ENCODE measurements at regions not wholly inside any gene's neighbourhood (a gene's known extent, or its start where the extent isn't known, plus 50 kb on each side); places are given as distances from the start of the nearest gene placed in this dataset.
A peak's percentile ranks its signal among the peaks of the same experiment; 100 is the strongest.

DNA sequence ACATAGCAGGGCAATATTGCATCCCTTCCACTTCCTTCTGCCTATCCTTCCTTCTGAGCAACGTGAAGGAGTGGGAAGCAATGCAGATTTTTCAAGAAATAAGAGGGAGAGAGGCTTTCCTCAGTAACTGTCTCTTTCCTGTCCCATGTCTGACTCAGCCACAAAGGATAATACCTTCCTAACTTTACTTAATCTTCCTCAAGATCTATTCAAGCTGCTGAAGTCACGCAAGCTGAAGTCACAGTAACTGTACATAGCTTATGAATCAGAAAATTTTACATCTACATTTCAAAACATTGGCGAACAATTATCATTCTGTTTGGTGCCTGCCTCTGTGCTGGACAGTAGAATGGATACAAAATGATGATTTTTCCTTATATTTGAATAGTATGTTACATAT, 86.4 kb upstream of the POU3F2 start:
- CTCF ChIA-PET: interaction anchor here (0.7 kb wide), 1 partner anchor 12 kb away, joined by 3 read pairs; no protein-coding TSS in a partner anchor

DNA sequence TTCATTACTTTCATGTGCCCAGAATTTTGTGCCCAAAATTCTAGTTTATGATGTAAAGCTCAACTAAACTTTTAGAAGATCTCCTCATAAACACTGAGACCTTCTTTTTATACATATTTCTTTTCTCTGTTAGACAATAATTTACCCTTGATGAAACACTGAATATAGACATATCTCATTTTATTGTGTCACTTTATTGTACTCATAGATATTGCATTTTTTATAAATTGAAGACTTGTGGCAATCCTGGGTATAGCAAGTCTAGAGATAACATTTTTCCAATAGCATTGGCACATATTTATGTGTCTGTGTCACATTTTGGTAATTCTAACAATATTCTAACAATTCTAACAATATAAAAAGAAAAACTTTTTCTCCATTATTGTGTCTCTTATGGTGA, 74.9 kb upstream of the POU3F2 start:
- DNase-seq (ENCODE audit: low read depth): no peak
- ChIA-PET CTCF (no interaction called here), POLR2A (no interaction called here)
- TF ChIP-seq, protein P1, sequence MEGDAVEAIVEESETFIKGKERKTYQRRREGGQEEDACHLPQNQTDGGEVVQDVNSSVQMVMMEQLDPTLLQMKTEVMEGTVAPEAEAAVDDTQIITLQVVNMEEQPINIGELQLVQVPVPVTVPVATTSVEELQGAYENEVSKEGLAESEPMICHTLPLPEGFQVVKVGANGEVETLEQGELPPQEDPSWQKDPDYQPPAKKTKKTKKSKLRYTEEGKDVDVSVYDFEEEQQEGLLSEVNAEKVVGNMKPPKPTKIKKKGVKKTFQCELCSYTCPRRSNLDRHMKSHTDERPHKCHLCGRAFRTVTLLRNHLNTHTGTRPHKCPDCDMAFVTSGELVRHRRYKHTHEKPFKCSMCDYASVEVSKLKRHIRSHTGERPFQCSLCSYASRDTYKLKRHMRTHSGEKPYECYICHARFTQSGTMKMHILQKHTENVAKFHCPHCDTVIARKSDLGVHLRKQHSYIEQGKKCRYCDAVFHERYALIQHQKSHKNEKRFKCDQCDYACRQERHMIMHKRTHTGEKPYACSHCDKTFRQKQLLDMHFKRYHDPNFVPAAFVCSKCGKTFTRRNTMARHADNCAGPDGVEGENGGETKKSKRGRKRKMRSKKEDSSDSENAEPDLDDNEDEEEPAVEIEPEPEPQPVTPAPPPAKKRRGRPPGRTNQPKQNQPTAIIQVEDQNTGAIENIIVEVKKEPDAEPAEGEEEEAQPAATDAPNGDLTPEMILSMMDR (IDR thresholded peaks at IDR 0.05; ENCODE audit: insufficient read depth, low read depth, low read length): no peak
- H3K27me3 ChIP-seq (ENCODE audit: control insufficient read depth, insufficient read depth, low read length): no peaks in the 10 kb centered on the region
- H3K4me3 ChIP-seq (ENCODE audit: low read depth, low read length): no peak overlapping the region
- no peaks in the 10 kb centered on the region for H3K36me3 ChIP-seq (ENCODE audit: control insufficient read depth, insufficient read depth, low read length)

More for the DNA sequence above, 86.4 kb upstream of the POU3F2 start:
- DNase-seq (ENCODE audit: low read depth): no peak
- TF ChIP-seq, protein P1 (IDR thresholded peaks at IDR 0.05; ENCODE audit: insufficient read depth, low read depth, low read length): no peak
- POLR2A ChIA-PET: no interaction called here
- no peak overlapping the region for H3K4me3 ChIP-seq (ENCODE audit: low read depth, low read length)
- H3K36me3 ChIP-seq (ENCODE audit: control insufficient read depth, insufficient read depth, low read length): no peaks in the 10 kb centered on the region
- no peaks in the 10 kb centered on the region for H3K27me3 ChIP-seq (ENCODE audit: control insufficient read depth, insufficient read depth, low read length)

DNA sequence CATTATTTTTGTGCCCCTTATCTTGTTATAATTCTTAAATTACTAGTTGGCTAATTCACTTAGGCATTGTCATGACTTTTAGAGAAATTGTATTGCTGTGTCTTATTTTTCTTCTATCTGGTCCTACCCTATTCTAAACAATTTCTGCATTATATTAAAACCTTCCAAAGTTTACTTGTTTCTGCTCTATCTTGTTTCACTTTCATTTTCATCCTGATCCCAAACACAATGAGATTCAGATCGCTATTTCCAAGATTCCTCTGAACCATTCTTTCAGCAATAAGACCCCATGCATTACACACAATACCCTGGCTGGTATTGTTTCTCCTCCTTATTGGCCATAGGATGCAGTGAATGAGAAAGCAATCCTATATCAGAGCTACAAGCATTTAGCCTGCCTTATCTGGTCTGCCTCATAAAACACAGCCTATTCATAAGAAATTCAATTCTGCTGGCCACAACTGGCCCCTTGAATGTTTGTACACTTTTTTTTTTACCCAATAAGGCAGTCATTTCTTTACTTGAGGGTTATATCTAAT, 69.9 kb upstream of the POU3F2 start:
- POLR2A ChIA-PET: no interaction called here
- Histone ChIP-seq H3K36me3 (ENCODE audit: control insufficient read depth, insufficient read depth, low read length) (no peaks in the 10 kb centered on the region), H3K4me3 (ENCODE audit: low read depth, low read length) (peak overlapping the region; percentile 3; the same call in 1 of the 2 replicates), H3K27me3 (ENCODE audit: control insufficient read depth, insufficient read depth, low read length) (no peaks in the 10 kb centered on the region)
- TF ChIP-seq, protein P1 (IDR thresholded peaks at IDR 0.05; ENCODE audit: insufficient read depth, low read depth, low read length): no peak
- DNase-seq (ENCODE audit: low read depth): no peak
- CTCF ChIA-PET: no interaction called here

DNA sequence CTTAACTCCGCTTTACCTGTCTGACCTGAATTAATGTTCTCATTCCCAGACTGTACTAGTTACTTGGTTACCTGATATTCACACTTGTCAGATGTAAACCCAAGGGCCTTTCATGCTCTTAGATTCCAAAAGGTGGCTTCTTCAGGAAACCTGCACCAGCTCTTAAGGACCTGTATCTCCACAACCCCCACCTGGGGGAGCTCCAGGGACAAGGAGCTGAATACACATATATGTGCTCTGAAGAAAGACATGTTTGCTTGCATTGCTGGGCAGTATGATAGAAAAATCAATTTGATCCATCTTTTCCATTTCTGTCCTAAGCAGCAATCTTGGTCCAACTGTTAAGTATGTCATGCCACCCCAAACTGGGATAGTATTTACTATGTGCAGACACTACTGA, 64.8 kb upstream of the POU3F2 start:
- Histone ChIP-seq H3K27me3 (ENCODE audit: control insufficient read depth, insufficient read depth, low read length) (no peaks in the 10 kb centered on the region), H3K4me3 (ENCODE audit: low read depth, low read length) (no peak overlapping the region), H3K36me3 (ENCODE audit: control insufficient read depth, insufficient read depth, low read length) (no peaks in the 10 kb centered on the region)
- CTCF ChIA-PET: no interaction called here
- TF ChIP-seq, protein P1 (IDR thresholded peaks at IDR 0.05; ENCODE audit: insufficient read depth, low read depth, low read length): no peak
- no peak for DNase-seq (ENCODE audit: low read depth)
- POLR2A ChIA-PET: no interaction called here

DNA sequence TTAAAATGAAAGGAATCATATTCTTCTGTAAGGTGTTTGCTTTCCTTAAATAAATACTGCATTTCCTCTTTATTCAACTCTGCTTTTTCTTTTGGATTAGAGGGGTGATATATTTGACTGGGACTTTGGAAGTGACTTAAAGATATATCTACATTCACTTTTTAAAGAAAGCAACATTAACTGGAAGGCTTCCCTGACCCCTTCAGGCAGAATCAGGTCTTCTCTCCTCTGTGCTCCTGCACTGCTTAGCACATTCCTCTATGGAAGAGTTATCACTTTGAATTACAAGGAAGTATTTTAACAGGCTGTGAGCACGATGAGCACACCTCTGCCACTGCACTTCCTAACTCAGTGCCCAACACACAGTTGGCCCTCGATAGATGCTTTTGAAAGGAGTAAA, 59.2 kb upstream of the POU3F2 start:
- TF ChIP-seq, protein P1 (IDR thresholded peaks at IDR 0.05; ENCODE audit: insufficient read depth, low read depth, low read length): no peak
- ChIA-PET POLR2A (no interaction called here), CTCF (no interaction called here)
- Histone ChIP-seq H3K27me3 (ENCODE audit: control insufficient read depth, insufficient read depth, low read length) (no peaks in the 10 kb centered on the region), H3K36me3 (ENCODE audit: control insufficient read depth, insufficient read depth, low read length) (no peaks in the 10 kb centered on the region), H3K4me3 (ENCODE audit: low read depth, low read length) (no peak overlapping the region)
- DNase-seq (ENCODE audit: low read depth): no peak

Data from BJ (cell line).